ENCODE measurements at regions not wholly inside any gene's neighbourhood (a gene's known extent, or its start where the extent isn't known, plus 50 kb on each side); places are given as distances from the start of the nearest gene placed in this dataset.

- FAIRE-seq = no peak
These were observed 161.4 kb upstream of the CAMK1G start for GRCh38 chr1:209421978-209422680.

- no peak for FAIRE-seq
These were observed 157.6 kb upstream of the CAMK1G start for GRCh38 chr1:209425959-209426358.

GRCh38 chr1:209427277-209427676, 156.2 kb upstream of the CAMK1G start:
- FAIRE-seq = no peak

GRCh38 chr1:209427811-209428210, 155.7 kb upstream of the CAMK1G start:
- no peak for FAIRE-seq

GRCh38 chr1:209428241-209428921, 155.1 kb upstream of the CAMK1G start:
- no peak for FAIRE-seq

- no peak for FAIRE-seq
These were observed 153.9 kb upstream of the CAMK1G start for GRCh38 chr1:209429611-209430010.

GRCh38 chr1:209430107-209430506, 153.4 kb upstream of the CAMK1G start:
- no peak for FAIRE-seq

- no peak for FAIRE-seq
These were observed 152.7 kb upstream of the CAMK1G start for GRCh38 chr1:209430821-209431259.

- FAIRE-seq = no peak
These were observed 152.1 kb upstream of the CAMK1G start for GRCh38 chr1:209431402-209431801.

- FAIRE-seq = no peak
These were observed 151.6 kb upstream of the CAMK1G start for GRCh38 chr1:209431813-209432442.

- no peak for FAIRE-seq
These were observed 151.1 kb upstream of the CAMK1G start for GRCh38 chr1:209432443-209432825.

GRCh38 chr1:209433649-209434031, 149.9 kb upstream of the CAMK1G start:
- FAIRE-seq = no peak

- no peak for FAIRE-seq
These were observed 149.4 kb upstream of the CAMK1G start for GRCh38 chr1:209434066-209434465.

GRCh38 chr1:209434631-209435217, 148.8 kb upstream of the CAMK1G start:
- no peak for FAIRE-seq

- FAIRE-seq = no peak
These were observed 147.6 kb upstream of the CAMK1G start for GRCh38 chr1:209435654-209436566.

- FAIRE-seq = no peak
These were observed 143.7 kb upstream of the CAMK1G start for GRCh38 chr1:209439828-209440227.

GRCh38 chr1:209443361-209443931, 140.1 kb upstream of the CAMK1G start:
- FAIRE-seq = no peak

- FAIRE-seq = no peak
These were observed 139.4 kb upstream of the CAMK1G start for GRCh38 chr1:209443975-209444651.

- no peak for FAIRE-seq
These were observed 138.6 kb upstream of the CAMK1G start for GRCh38 chr1:209444961-209445360.

GRCh38 chr1:209445576-209445975, 137.9 kb upstream of the CAMK1G start:
- no peak for FAIRE-seq

- no peak for FAIRE-seq
These were observed 137.2 kb upstream of the CAMK1G start for GRCh38 chr1:209446356-209446755.
